GM23338 (cell line): ENCODE measurements at regions not wholly inside any gene's neighbourhood (a gene's known extent, or its start where the extent isn't known, plus 50 kb on each side); places are given as distances from the start of the nearest gene placed in this dataset.

ENCODE experiments used
- ATAC-seq: fragments of 200-7000 bp; cut with Tn5 transposase; 3 replicates; pipeline ENCODE4 v1.9.1; 2020
- DNase-seq: peaks from one replicate; pipeline ENCODE4 v3.0.0-alpha.2; 2015; ENCODE audit warnings: low spot score
- H2AFZ ChIP-seq: fragments of 200-600 bp; sonication (generic); 2 replicates; pipeline ENCODE4 v1.8.0; 2016; ENCODE audit warnings: antibody characterized with exemption, mild to moderate bottlenecking, moderate library complexity
- H3F3A ChIP-seq: fragments of 200-600 bp; sonication (generic); replicated peaks from 2 replicates; pipeline ENCODE4 v1.8.0; 2017; ENCODE audit warnings: antibody characterized with exemption, mixed run types, low read depth
- H3K27ac ChIP-seq: fragments of 200-600 bp; sonication (generic); 2 replicates; pipeline ENCODE4 v1.6.1; 2016; ENCODE audit warnings: low read depth
- H3K27me3 ChIP-seq: fragments of 200-600 bp; sonication (generic); 2 replicates; pipeline ENCODE4 v1.8.0; 2016; ENCODE audit warnings: mild to moderate bottlenecking, mixed run types, moderate library complexity; ENCODE audit not compliant: insufficient read depth
- H3K36me3 ChIP-seq: fragments of 200-600 bp; sonication (generic); 2 replicates; pipeline ENCODE4 v1.8.0; 2016; ENCODE audit warnings: mild to moderate bottlenecking; ENCODE audit not compliant: insufficient read depth
- H3K4me1 ChIP-seq: fragments of 200-600 bp; sonication (generic); 2 replicates; pipeline ENCODE4 v1.8.0; 2016; ENCODE audit warnings: mild to moderate bottlenecking, moderate library complexity; ENCODE audit not compliant: insufficient read depth
- H3K4me2 ChIP-seq: fragments of 200-600 bp; sonication (generic); 2 replicates; pipeline ENCODE4 v1.7.1; 2017; ENCODE audit warnings: mixed run types
- H3K4me3 ChIP-seq: fragments of 200-600 bp; sonication (generic); 2 replicates; pipeline ENCODE4 v1.6.1; 2016; ENCODE audit warnings: mixed run types
- H3K79me2 ChIP-seq: fragments of 200-600 bp; sonication (generic); replicated peaks from 2 replicates; pipeline ENCODE4 v1.8.0; 2017; ENCODE audit warnings: mild to moderate bottlenecking; ENCODE audit not compliant: insufficient read depth
- H3K9me2 ChIP-seq: fragments of 200-600 bp; sonication (generic); 2 replicates; pipeline ENCODE4 v1.8.0; 2017; ENCODE audit not compliant: insufficient read depth
- H4K20me1 ChIP-seq: fragments of 200-600 bp; sonication (generic); replicated peaks from 2 replicates; pipeline ENCODE4 v1.8.0; 2017; ENCODE audit warnings: mild to moderate bottlenecking; ENCODE audit not compliant: insufficient read depth
- H3K27ac Mint-ChIP-seq: 2 replicates; pipeline ENCODE4 v1.8.0; 2020; ENCODE audit warnings: inconsistent platforms, mild to moderate bottlenecking, moderate library complexity, mixed read lengths
- H3K27me3 Mint-ChIP-seq: 3 replicates; pipeline ENCODE4 v1.8.0; 2022; ENCODE audit warnings: low read depth, mild to moderate bottlenecking, moderate library complexity, mixed read lengths, inconsistent platforms; ENCODE audit not compliant: insufficient read depth, poor library complexity
- H3K36me3 Mint-ChIP-seq: 3 replicates; pipeline ENCODE4 v1.8.0; 2021; ENCODE audit warnings: low read depth, mild to moderate bottlenecking, inconsistent platforms, moderate library complexity, mixed read lengths
- H3K4me1 Mint-ChIP-seq: 3 replicates; pipeline ENCODE4 v1.8.0; 2020; ENCODE audit warnings: mild to moderate bottlenecking, inconsistent platforms, mixed read lengths
- H3K4me3 Mint-ChIP-seq: 3 replicates; pipeline ENCODE4 v1.8.0; 2021; ENCODE audit warnings: moderate library complexity, mild to moderate bottlenecking, inconsistent platforms, mixed read lengths
- H3K9me3 Mint-ChIP-seq: 3 replicates; pipeline ENCODE4 v1.8.0; 2020; ENCODE audit warnings: moderate library complexity, mild to moderate bottlenecking, inconsistent platforms, mixed read lengths
- CREB1 ChIP-seq: fragments of 250-450 bp; sonication (Bioruptor Pico); IDR thresholded peaks from 2 replicates; pipeline ENCODE4 v1.5.0; 2020; ENCODE audit warnings: low read depth, mild to moderate bottlenecking, moderate library complexity
- CTCF ChIP-seq, 2 experiments: fragments of 200-600 bp in 1 of 2; sonication (generic) in 1 of 2; conservative IDR thresholded peaks; 2 replicates each; pipeline versions ENCODE4 v1.5.1 to v1.6.1; 2016 to 2017; ENCODE audit warnings: antibody characterized with exemption in 2 of 2, low read depth in 2 of 2, mild to moderate bottlenecking in 2 of 2, moderate library complexity in 1 of 2
- ETS1 ChIP-seq: IDR thresholded peaks from 2 replicates; pipeline ENCODE4 v1.6.1; 2016; ENCODE audit warnings: antibody characterized with exemption
- EZH2 ChIP-seq: fragments of 200-600 bp; sonication (generic); IDR thresholded peaks from one replicate; pipeline ENCODE4 v1.8.0; 2017; ENCODE audit warnings: antibody characterized with exemption, mild to moderate bottlenecking, low read depth; ENCODE audit not compliant: unreplicated experiment
- EZH2phosphoT487 ChIP-seq: fragments of 200-600 bp; sonication (generic); IDR thresholded peaks from one replicate; pipeline ENCODE4 v1.8.1; 2018; ENCODE audit warnings: antibody characterized with exemption; ENCODE audit not compliant: unreplicated experiment
- JUNB ChIP-seq: IDR thresholded peaks from one replicate; pipeline ENCODE4 v1.6.1; 2016; ENCODE audit warnings: antibody characterized with exemption; ENCODE audit not compliant: unreplicated experiment
- NANOG ChIP-seq: IDR thresholded peaks from 2 replicates; pipeline ENCODE4 v1.6.1; 2016; ENCODE audit warnings: antibody characterized with exemption, borderline replicate concordance
- POLR2AphosphoS5 ChIP-seq: IDR thresholded peaks from 2 replicates; pipeline ENCODE4 v1.6.1; 2016; ENCODE audit warnings: antibody characterized with exemption, low read depth
- REST ChIP-seq: IDR thresholded peaks from one replicate; pipeline ENCODE4 v1.6.1; 2018; ENCODE audit warnings: antibody characterized with exemption; ENCODE audit not compliant: unreplicated experiment
- STAT1 ChIP-seq: IDR thresholded peaks from one replicate; pipeline ENCODE4 v1.6.1; 2016; ENCODE audit warnings: antibody characterized with exemption; ENCODE audit not compliant: unreplicated experiment
- ZNF114 ChIP-seq: fragments of 250-450 bp; sonication (Bioruptor Pico); IDR thresholded peaks from 2 replicates; pipeline ENCODE4 v1.5.0; 2020; ENCODE audit warnings: mild to moderate bottlenecking, moderate library complexity
- ZNF331 ChIP-seq: fragments of 250-450 bp; sonication (Bioruptor Pico); IDR thresholded peaks from 2 replicates; pipeline ENCODE4 v1.5.0; 2020; ENCODE audit warnings: low read depth, mild to moderate bottlenecking, moderate library complexity
- ZNF462 ChIP-seq: fragments of 250-450 bp; sonication (Bioruptor Pico); IDR thresholded peaks from 2 replicates; pipeline ENCODE4 v1.5.0; 2020; ENCODE audit warnings: mild to moderate bottlenecking, moderate library complexity

- Histone ChIP-seq H4K20me1 (no peaks in the 10 kb centered on the region), H3K4me1 (no peaks in the 10 kb centered on the region), H3K27ac (no peak overlapping the region), H3K4me3 (no peak overlapping the region), H3F3A (no peaks in the 10 kb centered on the region), H3K36me3 (no peaks in the 10 kb centered on the region), H3K79me2 (no peaks in the 10 kb centered on the region), H3K27me3 (no peaks in the 10 kb centered on the region), H3K9me2 (no peaks in the 10 kb centered on the region), H3K4me2 (no peak overlapping the region), H2AFZ (no peak overlapping the region)
- no peaks in the 10 kb centered on the region for H3K4me1 Mint-ChIP-seq
- no peak overlapping the region for H3K27ac Mint-ChIP-seq
- no peaks in the 10 kb centered on the region for H3K9me3 Mint-ChIP-seq
- H3K36me3 Mint-ChIP-seq: no peaks in the 10 kb centered on the region
- ATAC-seq: no peak
- H3K4me3 Mint-ChIP-seq: no peak overlapping the region
- no peak for DNase-seq
- peaks cover 2% of the 10 kb centered on the region for H3K27me3 Mint-ChIP-seq
- TF ChIP-seq CTCF (conservative IDR thresholded peaks at IDR 0.05; ENCODE audit: low read depth in 2 of 2) (no peak), NANOG (no peak), ZNF331 (CRISPR knock-in tag) (no peak), POLR2AphosphoS5 (no peak), STAT1 (no peak), ZNF462 (no peak), CREB1 (CRISPR knock-in tag) (no peak), JUNB (no peak), EZH2 (no peak), REST (no peak), ZNF114 (CRISPR knock-in tag) (no peak), ETS1 (no peak), EZH2phosphoT487 (no peak)
Measured at GRCh38 chr17:16882243-16882925, 89.5 kb downstream of the TNFRSF13B start.
